Testis (tissue), 2 donors: ENCODE measurements at regions not wholly inside any gene's neighbourhood (a gene's known extent, or its start where the extent isn't known, plus 50 kb on each side); places are given as distances from the start of the nearest gene placed in this dataset.

Experiments used
- DNase-seq: peaks from one replicate; pipeline ENCODE4 v3.0.0-alpha.2; 2019
- H3K27ac ChIP-seq, 2 donors: fragments of 200-600 bp; sonication (generic); one replicate each; pipeline ENCODE4 v1.5.1; 2019
- H3K27me3 ChIP-seq: fragments of 200-600 bp; sonication (generic); one replicate; pipeline ENCODE4 v1.5.1; 2019
- H3K36me3 ChIP-seq: fragments of 200-600 bp; sonication (generic); one replicate; pipeline ENCODE4 v1.5.1; 2017; ENCODE audit warnings: low read depth; ENCODE audit errors: missing control alignments
- H3K4me1 ChIP-seq: fragments of 200-600 bp; sonication (generic); one replicate; pipeline ENCODE4 v1.5.1; 2019
- H3K4me3 ChIP-seq, 2 donors: fragments of 200-600 bp; sonication (generic); one replicate each; pipeline ENCODE4 v1.5.1; 2017 to 2019
- H3K9me3 ChIP-seq: fragments of 200-600 bp; sonication (generic); one replicate; pipeline ENCODE4 v1.5.1; 2017
- CTCF ChIP-seq, 3 experiments: fragments of 450-650 bp in 2 of 3; fragments of 200-600 bp in 1 of 3; sonication (generic) in 1 of 3; IDR thresholded peaks; one replicate each; pipeline ENCODE4 v1.5.1; 2016 to 2019; ENCODE audit warnings: antibody characterized with exemption in 3 of 3, mild to moderate bottlenecking in 2 of 3, moderate library complexity in 1 of 3
- POLR2A ChIP-seq: fragments of 450-650 bp; IDR thresholded peaks from one replicate; pipeline ENCODE4 v1.6.1; 2017; ENCODE audit warnings: antibody characterized with exemption, mild to moderate bottlenecking, moderate library complexity
- WGBS, 2 donors: methylation state at CpG; one replicate each; pipeline ENCODE4 v1.1.5; 2018; 5-methylcytosine and 5-hydroxymethylcytosine counted together
- intact Hi-C: fragments of 100-400 bp; cut with DNase I; formaldehyde crosslinking; loops from one replicate; pipeline ENCODE4 v1.15.1; 2023; ENCODE audit warnings: low total_unique reads

- Histone ChIP-seq H3K27me3 (no peaks in the 10 kb centered on the region), H3K27ac (peak overlapping the region; percentile 26 to 62), H3K4me1 (peaks cover 12% of the 10 kb centered on the region), H3K36me3 (no peaks in the 10 kb centered on the region), H3K9me3 (no peaks in the 10 kb centered on the region), H3K4me3 (no peak overlapping the region)
- intact Hi-C loops = no loop called here
- 45 to 49% methylated on average over 7 to 8 of the region's 8 CpGs for WGBS, 2 donors
- DNase-seq = peak; percentile 65
- TF ChIP-seq CTCF (IDR thresholded peaks at IDR 0.05) (no peak), POLR2A (no peak)
Measured at GRCh38 chr17:17398188-17398942, 78.4 kb upstream of the MED9 start.

GRCh38 chr17:17398943-17399926 is 77.6 kb upstream of the MED9 start:
- WGBS, 2 donors = 89 to 92% methylated on average over 14 to 15 of the region's 15 CpGs
- Histone ChIP-seq H3K4me3 (no peak overlapping the region), H3K9me3 (no peaks in the 10 kb centered on the region), H3K27me3 (no peaks in the 10 kb centered on the region), H3K36me3 (no peaks in the 10 kb centered on the region), H3K27ac (peak overlapping the region; percentile 26 to 62), H3K4me1 (peaks cover 12% of the 10 kb centered on the region)
- no peak for DNase-seq
- TF ChIP-seq CTCF (IDR thresholded peaks at IDR 0.05) = no peak
- TF ChIP-seq POLR2A = no peak
- intact Hi-C loops = no loop called here

- WGBS, 2 donors = 88 to 94% methylated on average over 12 of the region's 12 CpGs
- Histone ChIP-seq H3K9me3 (no peaks in the 10 kb centered on the region), H3K27me3 (no peaks in the 10 kb centered on the region), H3K36me3 (no peaks in the 10 kb centered on the region), H3K4me1 (peaks cover 12% of the 10 kb centered on the region), H3K27ac (no peak overlapping the region), H3K4me3 (no peak overlapping the region)
- TF ChIP-seq POLR2A (no peak), CTCF (IDR thresholded peaks at IDR 0.05) (no peak)
- intact Hi-C loops = no loop called here
- no peak for DNase-seq
Measured at GRCh38 chr17:17400070-17400469, 76.7 kb upstream of the MED9 start.

GRCh38 chr17:17400566-17401184 is 76.1 kb upstream of the MED9 start:
- TF ChIP-seq POLR2A (no peak), CTCF (IDR thresholded peaks at IDR 0.05) (no peak)
- no peaks in the 10 kb centered on the region for H3K9me3 ChIP-seq
- WGBS, 2 donors = 90 to 93% methylated on average over 12 to 14 of the region's 14 CpGs
- H3K27ac ChIP-seq = no peak overlapping the region
- no peak overlapping the region for H3K4me3 ChIP-seq
- intact Hi-C loops = no loop called here
- H3K36me3 ChIP-seq = no peaks in the 10 kb centered on the region
- no peaks in the 10 kb centered on the region for H3K27me3 ChIP-seq
- H3K4me1 ChIP-seq = peaks cover 13% of the 10 kb centered on the region
- no peak for DNase-seq
